A673 (cell line): ENCODE measurements at regions not wholly inside any gene's neighbourhood (a gene's known extent, or its start where the extent isn't known, plus 50 kb on each side); places are given as distances from the start of the nearest gene placed in this dataset.

Experiments used
- BruUV-seq: library from RNA; stranded (reverse); fragments of 400-500 nt; replicated peaks from 2 replicates; lab custom pipeline; 2021; lab: Mats Ljungman, UMichigan
- CTCF ChIA-PET: fragments of 300-600 bp; sonication (Branson Sonifier 250); formaldehyde crosslinking; loops from one replicate; lab custom pipeline; 2022; ENCODE audit warnings: antibody characterized with exemption; lab: Charles Lee
- POLR2A ChIA-PET: fragments of 300-600 bp; sonication (Branson Sonifier 250); formaldehyde crosslinking; loops from one replicate; lab custom pipeline; 2022; ENCODE audit warnings: antibody characterized with exemption; ENCODE audit not compliant: low non-redundant PET; lab: Charles Lee
- DNase-seq: peaks from one replicate; pipeline ENCODE4 v3.0.0-alpha.2; 2015; ENCODE audit warnings: low spot score
- H3K27ac ChIP-seq: fragments of 200-600 bp; sonication (generic); 2 replicates; pipeline ENCODE4 v1.5.1; 2016; ENCODE audit warnings: mixed run types, low read depth, mild to moderate bottlenecking, mixed read lengths, antibody characterized with exemption, low read length; ENCODE audit not compliant: poor library complexity, severe bottlenecking
- H3K27me3 ChIP-seq: fragments of 200-600 bp; sonication (generic); replicated peaks from 2 replicates; pipeline ENCODE4 v1.6.1; 2017; ENCODE audit warnings: mixed run types, low read depth, mild to moderate bottlenecking, mixed read lengths, antibody characterized with exemption, low read length; ENCODE audit not compliant: insufficient read depth, poor library complexity
- H3K36me3 ChIP-seq: fragments of 200-600 bp; sonication (generic); 2 replicates; pipeline ENCODE4 v1.6.1; 2016; ENCODE audit warnings: mixed run types, mild to moderate bottlenecking, mixed read lengths, antibody characterized with exemption, low read length; ENCODE audit not compliant: insufficient read depth, poor library complexity, severe bottlenecking
- H3K4me1 ChIP-seq: fragments of 200-600 bp; sonication (generic); 2 replicates; pipeline ENCODE4 v1.6.1; 2017; ENCODE audit warnings: mixed run types, mild to moderate bottlenecking, mixed read lengths, antibody characterized with exemption, low read length; ENCODE audit not compliant: insufficient read depth, poor library complexity, severe bottlenecking
- H3K4me3 ChIP-seq: fragments of 200-600 bp; sonication (generic); 2 replicates; pipeline ENCODE4 v1.5.1; 2016; ENCODE audit warnings: low read depth, mixed run types, mild to moderate bottlenecking, mixed read lengths, low read length; ENCODE audit not compliant: poor library complexity, severe bottlenecking
- H3K9me3 ChIP-seq: fragments of 200-600 bp; sonication (generic); 2 replicates; pipeline ENCODE4 v1.6.1; 2016; ENCODE audit warnings: mixed run types, low read depth, mild to moderate bottlenecking, mixed read lengths, antibody characterized with exemption, low read length; ENCODE audit not compliant: poor library complexity, severe bottlenecking
- EZH2 ChIP-seq: fragments of 200-600 bp; sonication (generic); IDR thresholded peaks from 2 replicates; pipeline ENCODE4 v1.6.1; 2017; ENCODE audit warnings: borderline replicate concordance, low read depth, mild to moderate bottlenecking, mixed read lengths, antibody characterized with exemption, low read length; ENCODE audit not compliant: poor library complexity, severe bottlenecking
- intact Hi-C: fragments of 100-400 bp; cut with micrococcal nuclease; formaldehyde crosslinking; loops from one replicate; pipeline ENCODE4 v1.10.0; 2022; ENCODE audit not compliant: unreplicated experiment
- TF ChIP-seq, protein P1 (sequence below): fragments of 300-800, 200-600 bp; sonication (generic); conservative IDR thresholded peaks from 2 replicates; pipeline ENCODE4 v1.5.1; 2017; ENCODE audit warnings: low read depth, mild to moderate bottlenecking, antibody characterized with exemption, low read length, moderate library complexity, mixed read lengths

DNA sequence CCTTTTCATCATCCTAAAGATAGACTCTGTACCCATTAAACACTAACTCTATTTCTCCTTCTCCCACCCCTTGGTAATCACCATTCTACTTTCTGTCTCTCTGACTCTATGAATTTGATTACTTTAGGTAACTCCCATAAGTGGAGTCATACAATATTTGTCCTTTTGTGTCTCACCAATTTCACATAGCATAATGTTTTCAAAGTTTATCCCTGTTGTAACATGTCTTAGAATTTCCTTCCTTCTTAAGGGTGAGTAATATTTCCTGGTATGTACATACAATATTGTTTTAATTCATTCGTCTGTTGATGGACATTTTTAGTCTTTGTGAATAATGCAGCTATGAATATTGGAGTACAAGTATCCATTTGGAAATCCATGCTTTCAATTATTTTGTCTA lies 50.9 kb upstream of the CDCA7L start:
- CTCF ChIA-PET = no interaction called here
- peaks cover 4% of the 10 kb centered on the region for H3K4me1 ChIP-seq
- BruUV-seq = no TSS peak
- H3K4me3 ChIP-seq = no peak overlapping the region
- TF ChIP-seq, protein P1, sequence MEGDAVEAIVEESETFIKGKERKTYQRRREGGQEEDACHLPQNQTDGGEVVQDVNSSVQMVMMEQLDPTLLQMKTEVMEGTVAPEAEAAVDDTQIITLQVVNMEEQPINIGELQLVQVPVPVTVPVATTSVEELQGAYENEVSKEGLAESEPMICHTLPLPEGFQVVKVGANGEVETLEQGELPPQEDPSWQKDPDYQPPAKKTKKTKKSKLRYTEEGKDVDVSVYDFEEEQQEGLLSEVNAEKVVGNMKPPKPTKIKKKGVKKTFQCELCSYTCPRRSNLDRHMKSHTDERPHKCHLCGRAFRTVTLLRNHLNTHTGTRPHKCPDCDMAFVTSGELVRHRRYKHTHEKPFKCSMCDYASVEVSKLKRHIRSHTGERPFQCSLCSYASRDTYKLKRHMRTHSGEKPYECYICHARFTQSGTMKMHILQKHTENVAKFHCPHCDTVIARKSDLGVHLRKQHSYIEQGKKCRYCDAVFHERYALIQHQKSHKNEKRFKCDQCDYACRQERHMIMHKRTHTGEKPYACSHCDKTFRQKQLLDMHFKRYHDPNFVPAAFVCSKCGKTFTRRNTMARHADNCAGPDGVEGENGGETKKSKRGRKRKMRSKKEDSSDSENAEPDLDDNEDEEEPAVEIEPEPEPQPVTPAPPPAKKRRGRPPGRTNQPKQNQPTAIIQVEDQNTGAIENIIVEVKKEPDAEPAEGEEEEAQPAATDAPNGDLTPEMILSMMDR = no peak
- TF ChIP-seq EZH2 = no peak
- no peak overlapping the region for H3K27ac ChIP-seq
- no peaks in the 10 kb centered on the region for H3K9me3 ChIP-seq
- H3K27me3 ChIP-seq = peaks cover 5% of the 10 kb centered on the region
- POLR2A ChIA-PET = no interaction called here
- DNase-seq = no peak
- intact Hi-C loops = no loop called here
- no peaks in the 10 kb centered on the region for H3K36me3 ChIP-seq
